NCI-H2227 (cell line): ENCODE measurements at regions not wholly inside any gene's neighbourhood (a gene's known extent, or its start where the extent isn't known, plus 50 kb on each side); places are given as distances from the start of the nearest gene placed in this dataset.
"Not testable (repeated sequence)": the region's sequence is repeated elsewhere in the genome, so short reads cannot be mapped to it uniquely, and the experiment has no call there.

Experiments used
- DNase-seq: peaks from one replicate; lab custom pipeline; 2025; ENCODE audit not compliant: unreplicated experiment; lab: John Stamatoyannopoulos, UW

GRCh38 chr2:137879121-137879520, 85.2 kb upstream of the HNMT start:
- DNase-seq: no peak

- DNase-seq: no peak
Observed at GRCh38 chr2:137881711-137882110, 82.6 kb upstream of the HNMT start.

GRCh38 chr2:137886083-137886831, 78.0 kb upstream of the HNMT start:
- DNase-seq: no peak

GRCh38 chr2:137888845-137889244, 75.4 kb upstream of the HNMT start:
- DNase-seq: peak; percentile 52

GRCh38 chr2:137892739-137893138, 71.5 kb upstream of the HNMT start:
- DNase-seq: no peak

GRCh38 chr2:137893145-137893544, 71.1 kb upstream of the HNMT start:
- no peak for DNase-seq

- no peak for DNase-seq
Observed at GRCh38 chr2:137896467-137896866, 67.8 kb upstream of the HNMT start.

- no peak for DNase-seq
Observed at GRCh38 chr2:137897082-137897481, 67.2 kb upstream of the HNMT start.

- DNase-seq: no peak
Observed at GRCh38 chr2:137900421-137901141, 63.7 kb upstream of the HNMT start.

GRCh38 chr2:137910641-137911040, 53.6 kb upstream of the HNMT start:
- DNase-seq: peak; percentile 42

GRCh38 chr2:137912371-137912770, 51.9 kb upstream of the HNMT start:
- no peak for DNase-seq

GRCh38 chr2:137913169-137913568, 51.1 kb upstream of the HNMT start:
- no peak for DNase-seq

- not testable (repeated sequence) for DNase-seq
Observed at GRCh38 chr2:137913648-137914047, 50.6 kb upstream of the HNMT start.
